H1 (cell line): ENCODE measurements at regions not wholly inside any gene's neighbourhood (a gene's known extent, or its start where the extent isn't known, plus 50 kb on each side); places are given as distances from the start of the nearest gene placed in this dataset.

Experiments
- CTCF ChIA-PET: fragments of 300-600 bp; sonication (Branson Sonifier 250); formaldehyde crosslinking; loops from one replicate; lab custom pipeline; 2021; ENCODE audit not compliant: partially characterized antibody; lab: Charles Lee
- POLR2A ChIA-PET: fragments of 300-600 bp; sonication (Branson Sonifier 250); formaldehyde crosslinking; loops from one replicate; lab custom pipeline; 2021; ENCODE audit warnings: inconsistent platforms; ENCODE audit not compliant: partially characterized antibody; lab: Charles Lee
- DNase-seq, 2 experiments: peaks; one replicate each; pipeline versions ENCODE4 v3.0.0 to v3.0.0-alpha.2; 2010 to 2022; ENCODE audit warnings: low spot score in 2 of 2, low read depth in 1 of 2, mixed read lengths in 1 of 2
- FAIRE-seq: peaks from 2 replicates; lab custom pipeline; 2011; peaks lifted over from hg19 to GRCh38; lab: Jason Lieb, UNC
- H2AFZ ChIP-seq: 2 replicates; pipeline ENCODE4 v1.8.1; 2012; ENCODE audit warnings: low read length, inconsistent platforms
- H2AK5ac ChIP-seq: 2 replicates; pipeline ENCODE4 v1.6.1; 2013; ENCODE audit warnings: low read depth, low read length
- H2BK120ac ChIP-seq: replicated peaks from 2 replicates; pipeline ENCODE3; 2013; ENCODE audit warnings: low read depth, low read length, inconsistent platforms
- H2BK12ac ChIP-seq: 2 replicates; pipeline ENCODE4 v1.6.1; 2013; ENCODE audit warnings: low read depth, low read length
- H2BK15ac ChIP-seq: 2 replicates; pipeline ENCODE4 v1.6.1; 2013; ENCODE audit warnings: low read length
- H2BK20ac ChIP-seq: 2 replicates; pipeline ENCODE4 v1.6.1; 2013; ENCODE audit warnings: low read length
- H2BK5ac ChIP-seq: 2 replicates; pipeline ENCODE4 v1.6.1; 2013; ENCODE audit warnings: low read depth, low read length
- H3K14ac ChIP-seq: 2 replicates; pipeline ENCODE4 v1.6.1; 2013; ENCODE audit warnings: inconsistent platforms; ENCODE audit not compliant: insufficient read length
- H3K18ac ChIP-seq: 2 replicates; pipeline ENCODE4 v1.6.1; 2013; ENCODE audit warnings: low read length; ENCODE audit errors: extremely low read depth
- H3K23ac ChIP-seq: 2 replicates; pipeline ENCODE4 v1.6.1; 2013; ENCODE audit warnings: inconsistent platforms; ENCODE audit not compliant: insufficient read length
- H3K23me2 ChIP-seq: 2 replicates; pipeline ENCODE4 v1.6.1; 2013; ENCODE audit warnings: low read depth, low read length
- H3K27ac ChIP-seq: 2 replicates; pipeline ENCODE4 v1.6.1; 2011; ENCODE audit warnings: low read depth, low read length, inconsistent platforms
- H3K27me3 ChIP-seq, 4 experiments: replicated peaks in 1 of 4; 1 replicate in 1 of 4; 2 replicates in 3 of 4; pipeline versions ENCODE4 v1.6.1 to v1.8.1; 2011 to 2013; ENCODE audit warnings: low read length in 3 of 4, mild to moderate bottlenecking in 3 of 4, inconsistent platforms in 2 of 4, mixed read lengths in 2 of 4, moderate library complexity in 1 of 4; ENCODE audit not compliant: control insufficient read depth in 3 of 4, insufficient read depth in 3 of 4; ENCODE audit errors: extremely low read depth in 1 of 4
- H3K36me3 ChIP-seq, 4 experiments: 2 replicates each; pipeline versions ENCODE4 v1.6.1 to v1.8.1; 2011 to 2013; ENCODE audit warnings: mild to moderate bottlenecking in 4 of 4, low read length in 3 of 4, moderate library complexity in 2 of 4, control low read depth in 1 of 4, inconsistent platforms in 1 of 4; ENCODE audit not compliant: insufficient read depth in 4 of 4, control insufficient read depth in 2 of 4
- H3K4ac ChIP-seq: replicated peaks from 2 replicates; pipeline ENCODE3; 2013; ENCODE audit warnings: low read length, low read depth, mixed read lengths, inconsistent platforms; ENCODE audit not compliant: insufficient read length
- H3K4me1 ChIP-seq, 4 experiments: replicated peaks in 1 of 4; 1 replicate in 1 of 4; 2 replicates in 3 of 4; pipeline versions ENCODE4 v1.6.1 to v1.8.1; 2011 to 2013; ENCODE audit warnings: low read length in 3 of 4, inconsistent platforms in 2 of 4, mixed read lengths in 1 of 4; ENCODE audit not compliant: insufficient read depth in 4 of 4, control insufficient read depth in 3 of 4
- H3K4me2 ChIP-seq, 2 experiments: 2 replicates each; pipeline versions ENCODE4 v1.6.1 to v1.8.1; 2011 to 2013; ENCODE audit warnings: low read depth in 2 of 2, low read length in 2 of 2, control low read depth in 1 of 2, inconsistent platforms in 1 of 2, mild to moderate bottlenecking in 1 of 2; ENCODE audit not compliant: insufficient read depth in 1 of 2
- H3K4me3 ChIP-seq, 4 experiments: fragments of 200-600, 300-600 bp in 1 of 4; sonication (generic), shearing (Covaris generic), sonication (Bioruptor Twin) in 1 of 4; 2 replicates each; pipeline versions ENCODE4 v1.5.1 to v1.8.1; 2011 to 2016; ENCODE audit warnings: low read length in 4 of 4, low read depth in 3 of 4, control low read depth in 2 of 4, inconsistent platforms in 2 of 4, mild to moderate bottlenecking in 2 of 4, mixed read lengths in 1 of 4, moderate library complexity in 1 of 4; ENCODE audit not compliant: insufficient read depth in 2 of 4; ENCODE audit errors: extremely low read depth in 1 of 4
- H3K56ac ChIP-seq: replicated peaks from 2 replicates; pipeline ENCODE3; 2013; ENCODE audit warnings: low read depth, mild to moderate bottlenecking, mixed read lengths, low read length, inconsistent platforms; ENCODE audit not compliant: insufficient read length
- H3K79me1 ChIP-seq: 2 replicates; pipeline ENCODE4 v1.6.1; 2013; ENCODE audit warnings: low read depth, low read length, control low read depth
- H3K79me2 ChIP-seq, 2 experiments: 2 replicates each; pipeline versions ENCODE4 v1.6.1 to v1.8.1; 2012 to 2013; ENCODE audit warnings: low read length in 2 of 2, mild to moderate bottlenecking in 2 of 2, inconsistent platforms in 1 of 2; ENCODE audit not compliant: insufficient read depth in 2 of 2, control insufficient read depth in 1 of 2
- H3K9ac ChIP-seq, 4 experiments: replicated peaks in 1 of 4; 1 replicate in 1 of 4; 2 replicates in 3 of 4; pipeline versions ENCODE4 v1.6.1 to v1.8.1; 2011 to 2013; ENCODE audit warnings: low read depth in 3 of 4, low read length in 3 of 4, control low read depth in 2 of 4, mild to moderate bottlenecking in 2 of 4, moderate library complexity in 2 of 4, inconsistent platforms in 1 of 4; ENCODE audit errors: extremely low read depth in 1 of 4
- H3K9me3 ChIP-seq, 2 experiments: 2 replicates each; pipeline versions ENCODE4 v1.6.1 to v1.8.1; 2012 to 2013; ENCODE audit warnings: mild to moderate bottlenecking in 2 of 2, moderate library complexity in 2 of 2, control low read depth in 1 of 2, inconsistent platforms in 1 of 2, low read depth in 1 of 2, low read length in 1 of 2, mixed read lengths in 1 of 2; ENCODE audit not compliant: insufficient read depth in 2 of 2
- H4K20me1 ChIP-seq, 2 experiments: replicated peaks in 1 of 2; 2 replicates each; pipeline versions ENCODE3 to v1.8.1; 2011 to 2013; ENCODE audit warnings: inconsistent platforms in 2 of 2, low read length in 2 of 2, mild to moderate bottlenecking in 1 of 2; ENCODE audit not compliant: insufficient read depth in 2 of 2, control insufficient read depth in 1 of 2
- H4K5ac ChIP-seq: 2 replicates; pipeline ENCODE4 v1.6.1; 2013; ENCODE audit warnings: low read length, low read depth, mixed read lengths, inconsistent platforms; ENCODE audit not compliant: insufficient read length
- H4K8ac ChIP-seq: 2 replicates; pipeline ENCODE4 v1.8.0; 2013; ENCODE audit warnings: mild to moderate bottlenecking, moderate library complexity, low read length, inconsistent platforms; ENCODE audit not compliant: insufficient read depth; ENCODE audit errors: extremely low read depth
- H4K91ac ChIP-seq: replicated peaks from 2 replicates; pipeline ENCODE3; 2013; ENCODE audit warnings: low read length, mixed read lengths, inconsistent platforms; ENCODE audit not compliant: insufficient read length
- CBX8 ChIP-seq: fragments of 300-800, 300-1000 bp; sonication (generic); IDR thresholded peaks from 2 replicates; pipeline ENCODE4 v1.7.1; 2016; ENCODE audit warnings: low read depth, low read length, borderline replicate concordance
- CEBPB ChIP-seq: IDR thresholded peaks from 2 replicates; pipeline ENCODE4 v1.6.1; 2012; ENCODE audit warnings: low read depth, low read length
- CHD1 ChIP-seq: IDR thresholded peaks from 2 replicates; pipeline ENCODE4 v1.6.1; 2012; ENCODE audit warnings: low read depth, low read length, improper control_type of control experiment
- CTBP2 ChIP-seq: IDR thresholded peaks from 2 replicates; pipeline ENCODE4 v1.7.0; 2011; ENCODE audit warnings: borderline replicate concordance, mild to moderate bottlenecking, moderate library complexity, mixed read lengths, low read length; ENCODE audit not compliant: insufficient read depth, insufficient read length
- FOSL1 ChIP-seq: IDR thresholded peaks from 2 replicates; pipeline ENCODE4 v1.6.1; 2011; ENCODE audit warnings: mild to moderate bottlenecking, low read depth, low read length, moderate library complexity; ENCODE audit not compliant: insufficient read depth
- HDAC2 ChIP-seq, 2 experiments: fragments of 300-600 bp in 1 of 2; sonication (generic) in 1 of 2; IDR thresholded peaks; 2 replicates each; pipeline ENCODE4 v1.6.1; 2011 to 2012; ENCODE audit warnings: low read depth in 2 of 2, low read length in 2 of 2, mild to moderate bottlenecking in 2 of 2, moderate library complexity in 2 of 2, borderline replicate concordance in 1 of 2, inconsistent platforms in 1 of 2
- SIX5 ChIP-seq: IDR thresholded peaks from 2 replicates; pipeline ENCODE4 v1.6.1; 2011; ENCODE audit warnings: mild to moderate bottlenecking, low read depth, low read length
- SRF ChIP-seq: IDR thresholded peaks from 2 replicates; pipeline ENCODE4 v1.6.1; 2011; ENCODE audit warnings: mild to moderate bottlenecking, low read depth, low read length, moderate library complexity
- SUZ12 ChIP-seq: fragments of 200-600 bp; sonication (generic); IDR thresholded peaks from 2 replicates; pipeline ENCODE4 v1.6.1; 2012; ENCODE audit warnings: mild to moderate bottlenecking, inconsistent platforms, low read length, moderate library complexity, mixed read lengths
- WGBS, 2 experiments: shearing (Covaris generic) in 1 of 2; methylation state at CpG; one replicate each; pipeline versions ENCODE4 v1.1.6 to v1.1.7; 2013 to 2015; ENCODE audit warnings: low lambda C conversion rate in 2 of 2, mixed read lengths in 2 of 2, inconsistent platforms in 1 of 2, low coverage in 1 of 2, missing lambda C conversion rate in 1 of 2; ENCODE audit not compliant: insufficient replicate concordance in 2 of 2, insufficient coverage in 1 of 2, insufficient read length in 1 of 2; ENCODE audit errors: extremely low coverage in 1 of 2, missing lambda C conversion rate in 1 of 2; 5-methylcytosine and 5-hydroxymethylcytosine counted together

DNA sequence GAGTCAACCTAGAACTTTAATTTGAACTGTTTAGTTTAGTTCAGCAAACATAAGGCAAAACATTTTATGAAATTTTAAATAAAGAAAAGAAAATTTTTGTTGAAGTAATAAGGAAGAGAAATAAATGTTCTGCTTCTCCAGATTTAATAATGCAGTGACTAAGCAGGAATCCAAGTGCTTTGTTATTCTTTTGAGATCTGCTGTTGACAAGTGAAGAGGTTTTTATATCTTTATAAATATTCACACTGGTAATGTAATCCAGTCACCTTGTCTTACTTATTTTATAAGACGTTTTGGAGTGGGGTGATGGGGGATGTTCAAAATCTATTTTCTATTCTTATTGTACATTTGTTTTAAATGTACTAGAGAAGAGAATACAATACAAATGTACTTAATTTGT is 725.9 kb upstream of the CCDC179 start:
- Histone ChIP-seq H2AFZ (no peak overlapping the region), H4K5ac (no peak overlapping the region)
- TF ChIP-seq SRF (no peak), CEBPB (no peak), CTBP2 (no peak), HDAC2 (IDR thresholded peaks at IDR 0.05; ENCODE audit: borderline replicate concordance in 1 of 2, low read depth in 2 of 2, low read length in 2 of 2) (no peak), FOSL1 (no peak), SUZ12 (no peak), CHD1 (no peak), CBX8 (no peak), SIX5 (no peak)
- TF ChIP-seq, all 59 proteins: peak for 0
- Histone ChIP-seq H4K8ac (no peak overlapping the region), H4K91ac (no peak overlapping the region), H2BK120ac (no peak overlapping the region), H2BK5ac (no peak overlapping the region), H2BK20ac (no peak overlapping the region), H2BK15ac (no peak overlapping the region), H3K79me1 (no peaks in the 10 kb centered on the region), H3K36me3 (no peaks in the 10 kb centered on the region), H3K27me3 (no peaks in the 10 kb centered on the region), H3K9ac (no peak overlapping the region), H3K18ac (no peak overlapping the region), H3K4me3 (no peak overlapping the region), H3K23ac (no peak overlapping the region), H4K20me1 (no peaks in the 10 kb centered on the region), H3K9me3 (peaks cover 0 to 2% of the 10 kb centered on the region in 2 experiments; a peak in 1 of 4 replicates), H3K4ac (no peak overlapping the region), H3K4me1 (no peaks in the 10 kb centered on the region), H2AK5ac (no peak overlapping the region), H3K79me2 (no peaks in the 10 kb centered on the region), H2BK12ac (no peak overlapping the region), H3K23me2 (no peaks in the 10 kb centered on the region), H3K56ac (no peak overlapping the region), H3K14ac (no peak overlapping the region), H3K27ac (no peak overlapping the region), H3K4me2 (no peak overlapping the region)
- ChIA-PET CTCF (no interaction called here), POLR2A (no interaction called here)
- 85% methylated on average over 1 of the region's 1 CpG; no CpG with 5 or more reads in 1 of the 2 experiments for WGBS, 2 experiments
- no peak for FAIRE-seq
- no peak for DNase-seq
